HFF-Myc (cell line): ENCODE measurements at regions not wholly inside any gene's neighbourhood (a gene's known extent, or its start where the extent isn't known, plus 50 kb on each side); places are given as distances from the start of the nearest gene placed in this dataset.
"Not testable (repeated sequence)": the region's sequence is repeated elsewhere in the genome, so short reads cannot be mapped to it uniquely, and the experiment has no call there.

Experiments
- DNase-seq: peaks from one replicate; pipeline ENCODE4 v3.0.0-alpha.2; 2011; ENCODE audit warnings: low read depth; ENCODE audit errors: extremely low read depth
- H3K4me3 ChIP-seq: replicated peaks from 2 replicates; pipeline ENCODE4 v1.5.1; 2011; ENCODE audit warnings: low read depth, mild to moderate bottlenecking, control low read depth, low read length
- CTCF ChIP-seq: IDR thresholded peaks from 2 replicates; pipeline ENCODE4 v1.5.1; 2012; ENCODE audit warnings: mild to moderate bottlenecking, low read depth, low read length, control low read depth; ENCODE audit errors: missing control alignments

- H3K4me3 ChIP-seq, result no peak overlapping the region
- TF ChIP-seq CTCF, result no peak
- DNase-seq, result no peak
Measured at GRCh38 chr7:156014201-156014600, 201.9 kb upstream of the SHH start.

- DNase-seq, result no peak
- no peak overlapping the region for H3K4me3 ChIP-seq
- no peak for TF ChIP-seq CTCF
Measured at GRCh38 chr7:156012412-156012811, 200.1 kb upstream of the SHH start.

- no peak for TF ChIP-seq CTCF
- no peak for DNase-seq
- H3K4me3 ChIP-seq, result no peak overlapping the region
Measured at GRCh38 chr7:156009569-156009968, 197.3 kb upstream of the SHH start.

GRCh38 chr7:156006876-156007275, 194.6 kb upstream of the SHH start:
- not testable (repeated sequence) for DNase-seq, H3K4me3 ChIP-seq

GRCh38 chr7:156006024-156006423, 193.8 kb upstream of the SHH start:
- TF ChIP-seq CTCF, result no peak
- no peak overlapping the region for H3K4me3 ChIP-seq
- DNase-seq, result no peak

GRCh38 chr7:156005202-156005691, 193.0 kb upstream of the SHH start:
- no peak for TF ChIP-seq CTCF
- H3K4me3 ChIP-seq, result no peak overlapping the region
- no peak for DNase-seq

GRCh38 chr7:156004265-156005201, 192.3 kb upstream of the SHH start:
- TF ChIP-seq CTCF, result no peak
- DNase-seq, result no peak
- H3K4me3 ChIP-seq, result no peak overlapping the region
